HPDE6-E6E7 (cell line): ENCODE measurements at regions not wholly inside any gene's neighbourhood (a gene's known extent, or its start where the extent isn't known, plus 50 kb on each side); places are given as distances from the start of the nearest gene placed in this dataset.
"Not testable (repeated sequence)": the region's sequence is repeated elsewhere in the genome, so short reads cannot be mapped to it uniquely, and the experiment has no call there.

ENCODE experiments used
- DNase-seq: peaks from one replicate; pipeline ENCODE4 v3.0.0; 2011; ENCODE audit warnings: missing footprints; ENCODE audit errors: extremely low spot score

DNA sequence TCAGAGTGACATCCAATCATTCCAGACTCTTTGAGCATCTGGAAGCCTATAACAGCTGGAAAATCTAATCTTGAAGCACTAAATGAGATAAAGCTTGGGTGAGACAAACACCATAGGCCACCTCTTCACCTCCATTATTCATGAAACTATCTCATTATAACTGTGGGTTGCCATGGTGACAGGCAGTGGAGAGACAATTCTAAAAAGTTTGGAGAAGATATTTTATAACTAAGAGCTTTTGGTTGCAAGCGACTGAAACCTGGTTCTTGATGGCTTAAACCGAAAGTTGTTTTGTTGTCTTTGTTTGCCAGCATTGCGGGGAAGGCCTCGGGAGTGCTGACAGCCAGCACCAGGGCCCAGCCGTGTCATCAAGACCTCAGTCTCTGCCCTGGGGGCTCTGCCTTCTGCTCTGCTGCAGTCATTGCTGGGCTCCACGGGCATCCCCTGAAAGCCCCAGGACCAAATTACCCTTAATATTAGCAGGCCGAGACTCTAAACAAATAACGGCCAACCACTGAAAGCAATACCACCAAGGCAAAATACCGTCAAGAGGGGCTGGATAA, 353.6 kb upstream of the SFSWAP start:
- no peak for DNase-seq

DNA sequence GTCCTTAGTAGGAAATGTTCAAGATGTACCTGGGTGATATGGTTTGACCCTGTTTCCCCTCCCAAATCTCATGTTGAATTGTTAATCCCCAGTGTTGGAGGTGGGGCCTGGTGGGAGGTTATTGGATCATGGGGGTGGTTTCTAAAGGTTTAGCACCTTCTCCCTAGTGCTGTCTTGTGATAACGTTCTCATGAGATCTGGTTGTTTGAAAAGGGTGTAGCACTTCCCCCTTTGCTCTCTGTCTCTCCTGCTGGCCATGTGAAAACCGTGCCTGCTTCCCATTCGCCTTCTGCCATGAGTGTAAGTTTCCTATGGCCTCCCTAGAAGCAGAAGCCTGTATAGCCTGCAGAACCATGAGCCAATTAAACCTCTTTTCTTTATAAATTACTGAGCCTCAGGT, 353.0 kb upstream of the SFSWAP start:
- no peak for DNase-seq

DNA sequence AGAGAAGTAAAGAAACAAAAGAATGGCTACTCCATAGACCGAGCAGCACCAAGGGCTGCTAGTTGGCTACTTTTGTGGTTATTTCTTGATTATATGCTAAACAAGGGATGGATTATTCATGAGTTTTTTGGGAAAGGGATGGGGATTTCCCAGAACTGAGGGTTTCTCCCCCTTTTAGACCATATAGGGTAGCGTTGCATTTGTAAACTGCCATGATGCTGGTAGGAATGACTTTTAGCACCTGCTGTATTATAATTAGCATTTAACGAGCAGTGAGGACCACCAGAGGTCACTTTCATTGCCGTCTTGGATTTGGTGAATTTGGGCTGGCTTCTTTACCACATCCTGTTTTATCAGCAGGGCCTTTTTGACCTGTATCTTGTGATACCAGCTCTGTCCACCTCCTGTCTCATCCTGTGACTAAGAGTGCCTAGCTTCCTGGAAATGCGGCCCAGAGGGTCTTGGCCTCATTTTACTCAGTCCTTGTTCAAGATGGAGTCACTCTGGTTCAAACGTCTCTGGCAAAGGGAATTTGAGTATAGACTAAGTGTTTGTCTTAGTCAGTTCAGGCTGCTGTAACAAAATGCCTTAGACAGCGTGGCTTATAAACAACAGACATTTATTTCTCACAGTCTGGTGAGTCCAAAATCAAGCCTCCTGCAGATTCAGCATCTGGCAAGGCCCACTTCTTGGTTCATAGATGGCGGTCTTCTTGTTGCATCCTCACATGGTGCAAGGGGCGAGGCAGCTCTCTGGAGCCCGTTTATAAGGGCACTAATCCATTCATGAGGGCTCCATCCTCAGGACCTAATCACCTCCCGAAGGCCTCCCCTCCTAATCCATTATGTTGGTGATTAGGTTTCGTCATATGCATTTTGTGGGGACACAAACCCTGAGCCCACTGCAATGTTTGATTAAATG, 348.3 kb upstream of the SFSWAP start:
- DNase-seq: no peak

DNA sequence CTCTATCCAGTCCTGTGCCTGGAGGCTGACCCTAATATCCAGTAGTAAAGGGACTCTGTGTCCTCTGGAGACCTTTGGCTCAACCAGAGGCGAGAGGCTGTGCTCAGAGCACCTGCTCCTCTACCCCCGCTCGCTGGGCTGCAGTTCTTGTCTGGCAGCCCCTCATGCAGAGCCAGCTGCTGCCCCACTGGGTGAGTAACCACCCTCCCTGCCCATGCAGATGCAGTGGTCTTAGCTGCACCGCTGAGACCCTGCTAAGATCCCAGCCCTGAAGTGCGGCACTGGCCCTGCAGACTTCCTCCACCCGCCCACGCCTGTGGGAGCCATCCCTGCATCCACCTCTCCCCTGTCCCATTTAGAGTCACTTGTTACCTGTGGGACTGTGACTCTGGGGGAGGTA, 347.5 kb upstream of the SFSWAP start:
- no peak for DNase-seq

DNA sequence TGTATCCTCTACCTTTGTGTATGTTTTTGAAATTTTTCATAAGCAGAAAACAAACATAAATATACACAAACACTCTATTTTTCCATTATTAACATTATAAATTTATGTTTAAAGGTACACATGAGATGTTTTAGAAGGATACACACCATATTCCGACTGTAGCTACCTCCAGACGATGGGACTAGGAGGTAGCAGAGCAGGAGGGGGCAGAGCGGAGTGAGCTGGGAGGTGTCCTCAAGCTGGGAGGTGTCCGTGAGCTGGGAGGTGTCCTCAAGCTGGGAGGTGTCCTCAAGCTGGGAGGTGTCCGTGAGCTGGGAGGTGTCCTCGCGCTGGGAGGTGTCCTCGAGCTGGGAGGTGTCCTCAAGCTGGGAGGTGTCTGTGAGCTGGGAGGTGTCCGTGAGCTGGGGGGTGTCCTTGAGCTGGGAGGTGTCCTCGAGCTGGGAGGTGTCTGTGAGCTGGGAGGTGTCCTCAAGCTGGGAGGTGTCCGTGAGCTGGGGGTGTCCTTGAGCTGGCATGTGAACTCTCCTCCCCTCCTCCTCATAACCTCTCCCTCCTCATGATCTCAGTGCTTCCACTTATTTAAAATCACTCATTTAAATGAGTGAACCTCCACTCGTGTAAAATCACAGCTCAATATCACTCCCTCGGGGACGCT, 346.9 kb upstream of the SFSWAP start:
- no peak for DNase-seq

DNA sequence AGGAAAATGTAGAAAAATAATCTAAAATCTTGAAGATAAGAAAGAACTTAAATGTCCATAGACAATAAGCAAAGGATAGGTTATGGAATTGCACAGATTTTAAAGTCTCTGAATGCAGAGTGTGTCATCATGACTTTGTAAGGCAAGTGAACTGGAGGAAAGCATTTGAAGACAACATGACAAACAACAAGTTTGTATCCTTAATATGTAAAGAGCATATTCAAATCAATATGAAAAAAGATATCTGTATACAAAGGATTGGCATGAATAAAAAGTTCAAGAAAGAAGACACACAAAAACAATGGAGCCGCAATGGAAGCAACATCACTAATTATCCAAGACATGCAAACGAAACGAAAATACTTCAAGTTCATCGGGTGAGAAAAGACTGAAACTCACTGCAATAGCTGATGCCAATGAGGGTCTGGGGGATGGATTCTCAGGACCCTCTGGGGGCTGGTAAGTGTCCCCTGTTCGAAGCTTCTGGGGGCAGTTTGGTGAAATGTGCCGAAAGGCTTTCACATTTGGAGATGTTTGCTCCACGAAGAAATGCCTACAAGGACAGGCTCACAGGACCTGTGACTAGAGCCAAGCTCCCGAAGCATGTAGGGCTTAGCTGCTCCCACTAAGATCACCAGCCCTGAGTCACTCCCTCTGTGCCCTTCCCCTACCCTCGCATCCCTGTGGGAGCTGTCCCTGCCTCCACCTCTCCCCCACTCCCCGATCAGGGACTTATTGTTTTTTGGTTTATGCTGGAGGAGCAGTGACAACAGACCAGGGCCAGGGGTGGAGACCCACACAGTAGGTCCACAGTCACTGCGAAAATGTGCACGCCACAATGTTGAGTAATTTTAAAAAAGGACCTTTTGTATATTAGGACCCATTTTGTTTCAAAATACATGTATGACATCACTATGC, 345.7 kb upstream of the SFSWAP start:
- DNase-seq: no peak

DNA sequence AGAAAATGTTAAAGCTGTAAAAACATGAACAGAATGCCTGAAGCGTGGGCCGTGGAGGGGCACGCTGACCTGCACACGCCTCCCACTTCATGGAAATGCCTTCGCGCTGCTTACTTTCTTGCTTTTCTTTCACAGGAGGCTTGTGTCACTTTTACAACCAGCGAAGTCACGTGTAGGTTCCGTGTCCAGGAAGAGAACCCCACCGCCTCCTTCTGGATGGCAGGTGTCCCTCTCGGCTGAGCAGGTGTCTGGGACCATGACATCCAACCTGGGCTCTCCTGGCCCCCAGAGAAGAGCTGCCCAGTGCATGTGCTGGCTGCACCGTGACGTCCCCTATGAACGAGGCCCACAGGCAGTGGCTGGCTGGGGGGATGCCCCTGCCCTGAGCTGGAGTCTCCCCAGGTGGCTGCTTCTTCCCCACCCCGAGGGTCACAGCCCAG, 345.0 kb upstream of the SFSWAP start:
- DNase-seq: no peak

DNA sequence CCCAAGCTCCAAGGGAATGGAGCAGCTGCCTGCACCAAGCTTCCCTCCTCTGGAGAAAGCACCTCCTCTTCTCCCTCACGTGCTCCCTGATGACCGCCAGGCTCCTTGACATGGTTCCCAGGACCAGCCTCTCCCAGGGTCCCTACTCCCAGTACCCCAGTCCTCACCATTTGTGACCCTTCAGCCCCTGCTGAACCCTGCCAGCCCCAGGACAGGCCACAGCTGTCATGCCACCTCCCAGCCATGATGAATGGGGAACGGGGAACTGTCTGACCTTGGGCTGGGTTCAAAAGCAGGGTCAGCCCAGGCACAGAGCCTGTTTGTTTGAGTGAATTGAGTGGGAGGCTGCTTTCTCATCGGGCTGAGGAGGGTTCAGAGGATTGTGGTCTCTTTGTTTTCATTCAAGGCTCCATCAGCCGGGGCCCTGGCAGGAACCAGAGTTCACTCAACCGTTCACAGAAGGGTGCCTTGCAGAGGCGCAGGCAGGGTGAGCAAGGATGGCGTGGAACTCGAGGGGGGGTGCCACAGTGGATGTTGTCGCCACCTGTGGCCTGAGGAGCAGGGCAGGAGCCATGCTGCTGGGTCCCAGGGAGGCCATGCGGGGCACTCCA, 344.5 kb upstream of the SFSWAP start:
- DNase-seq: no peak

DNA sequence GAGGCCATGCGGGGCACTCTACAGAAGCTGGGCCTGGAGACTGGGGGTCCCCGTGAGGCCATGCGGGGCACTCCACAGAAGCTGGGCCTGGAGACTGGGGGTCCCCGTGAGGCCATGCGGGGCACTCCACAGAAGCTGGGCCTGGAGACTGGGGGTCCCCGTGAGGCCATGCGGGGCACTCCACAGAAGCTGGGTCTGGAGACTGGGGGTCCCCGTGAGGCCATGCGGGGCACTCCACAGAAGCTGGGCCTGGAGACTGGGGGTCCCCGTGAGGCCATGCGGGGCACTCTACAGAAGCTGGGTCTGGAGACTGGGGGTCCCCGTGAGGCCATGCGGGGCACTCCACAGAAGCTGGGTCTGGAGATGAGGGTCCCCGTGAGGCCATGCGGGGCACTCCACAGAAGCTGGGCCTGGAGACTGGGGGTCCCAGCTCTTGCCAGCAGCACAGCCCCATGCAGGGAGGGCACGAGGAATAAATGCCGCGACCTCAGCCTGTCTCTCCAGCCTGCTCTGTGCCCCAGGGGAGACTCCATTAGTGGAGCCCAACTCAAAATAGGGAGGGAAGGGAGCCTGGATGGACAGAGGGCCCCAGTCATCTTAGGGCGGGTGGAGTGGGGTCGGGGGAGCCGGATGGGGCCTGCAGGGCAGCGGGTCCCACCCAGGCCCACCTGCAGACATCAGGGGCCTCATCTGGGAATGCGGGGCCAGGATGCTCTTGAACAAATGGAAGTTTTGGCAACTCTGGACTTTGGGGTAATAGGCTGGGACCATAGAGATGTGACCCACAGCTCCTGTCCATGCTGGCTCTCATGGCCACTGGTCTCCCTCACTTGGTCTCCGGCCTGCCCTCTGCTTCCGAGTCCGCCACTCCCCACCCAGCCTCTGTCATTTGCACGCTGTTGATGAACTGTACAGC, 343.6 kb upstream of the SFSWAP start:
- DNase-seq: not testable (repeated sequence)

DNA sequence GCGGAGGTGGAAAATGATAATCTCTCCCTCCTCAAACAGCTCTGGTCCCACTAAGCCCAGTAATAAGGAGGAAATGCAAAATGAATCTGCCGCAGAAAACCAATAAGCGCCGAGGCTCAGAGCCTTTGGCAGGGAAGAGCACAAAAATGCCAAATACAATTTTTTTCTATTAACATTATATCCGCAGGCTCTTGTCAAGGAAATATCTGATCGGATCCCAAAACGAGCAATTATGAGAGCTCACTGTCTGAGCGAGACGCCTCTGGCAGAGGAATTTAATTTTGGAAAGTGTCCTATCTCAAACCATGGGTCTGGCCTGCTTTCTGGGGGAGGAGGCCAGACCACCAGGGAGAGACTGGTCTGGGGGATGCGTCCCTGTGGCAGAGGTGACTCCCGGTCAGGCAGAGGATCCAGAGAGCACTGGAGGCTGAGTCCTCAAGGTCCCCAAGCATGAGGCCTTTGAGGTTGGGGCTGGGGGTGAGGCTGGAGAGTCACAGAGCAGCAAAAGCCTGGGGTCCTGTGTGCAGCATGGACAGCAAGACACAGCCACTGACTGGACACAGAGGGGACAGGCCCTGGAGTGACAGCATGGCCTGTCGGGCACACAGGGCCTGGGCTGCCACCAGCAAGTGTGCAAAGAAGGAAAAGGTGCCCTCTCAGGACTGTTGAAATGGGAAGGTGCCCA, 342.8 kb upstream of the SFSWAP start:
- no peak for DNase-seq

DNA sequence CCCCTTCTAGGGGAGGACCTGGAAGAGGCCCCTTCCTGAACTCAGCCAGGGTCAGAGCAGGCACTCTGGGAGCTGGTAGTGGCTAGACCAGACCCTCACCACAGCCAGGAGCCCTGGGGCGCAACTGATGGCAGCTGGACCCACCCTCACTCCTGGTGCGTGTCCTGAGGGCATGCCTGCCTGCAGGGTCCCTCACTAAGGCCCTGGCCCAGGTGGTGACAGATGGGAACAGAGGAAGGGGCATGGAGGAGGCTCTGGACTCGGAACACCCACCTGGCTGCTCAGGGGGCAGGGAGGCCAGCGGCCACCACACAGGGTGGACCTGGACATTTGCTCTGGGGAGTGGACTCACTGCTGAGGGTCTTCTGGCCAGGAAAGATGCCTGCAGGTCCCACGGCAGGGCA, 342.2 kb upstream of the SFSWAP start:
- no peak for DNase-seq

DNA sequence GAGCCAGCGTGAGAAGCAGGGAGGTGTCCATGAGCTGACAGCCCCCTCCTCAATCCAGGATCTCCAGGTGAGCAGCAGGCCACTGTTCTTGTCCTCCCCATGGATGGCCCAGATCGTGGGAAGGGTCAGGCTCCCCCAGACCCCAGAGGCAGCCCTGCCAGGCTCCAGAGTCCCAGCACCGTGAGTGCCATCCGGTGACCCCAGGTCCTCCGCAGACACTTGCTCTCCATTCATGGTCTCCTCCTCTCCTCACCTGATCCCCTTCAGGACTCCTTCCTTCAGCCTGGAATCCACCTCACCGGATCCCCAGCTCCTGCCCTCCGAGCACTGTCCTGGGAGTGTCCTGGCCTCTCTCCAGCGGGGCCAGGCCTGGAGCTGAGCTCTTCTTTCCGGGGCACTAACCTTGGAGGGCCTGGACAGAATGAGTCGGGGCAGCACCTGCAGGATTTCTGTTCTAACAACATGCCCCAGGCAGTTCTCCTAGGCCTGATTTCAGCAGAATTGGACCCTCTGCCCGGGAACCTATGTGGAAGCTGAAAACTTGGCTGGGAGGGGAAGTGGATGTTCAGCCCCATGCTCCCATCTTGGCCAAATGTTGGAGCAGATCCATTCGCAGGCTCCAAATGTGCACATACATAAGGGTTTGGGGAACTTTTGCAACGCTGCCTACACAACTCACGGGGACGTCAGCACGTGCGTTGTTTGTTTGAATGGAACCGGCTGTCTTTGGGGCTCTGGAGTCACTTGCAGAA, 341.6 kb upstream of the SFSWAP start:
- no peak for DNase-seq

DNA sequence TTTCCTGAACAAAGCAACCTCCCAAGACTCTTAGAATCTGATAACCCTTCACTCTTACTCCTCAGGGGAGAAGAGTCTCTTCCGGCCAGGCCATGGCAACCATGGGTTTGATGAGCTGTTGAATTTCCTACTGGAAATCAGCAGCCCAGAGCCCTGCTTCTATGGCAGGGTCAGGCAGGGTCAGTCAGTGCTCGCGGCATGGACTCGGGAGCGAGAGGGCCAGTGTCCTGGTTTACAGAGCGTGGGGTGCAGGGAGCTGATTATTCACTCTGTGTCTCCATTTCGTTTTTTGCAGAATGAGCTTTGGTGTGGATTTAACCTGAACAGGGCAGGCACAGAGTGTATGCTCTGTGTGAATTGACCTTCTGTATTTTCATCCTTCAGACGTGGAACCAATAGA, 340.6 kb upstream of the SFSWAP start:
- DNase-seq: no peak

DNA sequence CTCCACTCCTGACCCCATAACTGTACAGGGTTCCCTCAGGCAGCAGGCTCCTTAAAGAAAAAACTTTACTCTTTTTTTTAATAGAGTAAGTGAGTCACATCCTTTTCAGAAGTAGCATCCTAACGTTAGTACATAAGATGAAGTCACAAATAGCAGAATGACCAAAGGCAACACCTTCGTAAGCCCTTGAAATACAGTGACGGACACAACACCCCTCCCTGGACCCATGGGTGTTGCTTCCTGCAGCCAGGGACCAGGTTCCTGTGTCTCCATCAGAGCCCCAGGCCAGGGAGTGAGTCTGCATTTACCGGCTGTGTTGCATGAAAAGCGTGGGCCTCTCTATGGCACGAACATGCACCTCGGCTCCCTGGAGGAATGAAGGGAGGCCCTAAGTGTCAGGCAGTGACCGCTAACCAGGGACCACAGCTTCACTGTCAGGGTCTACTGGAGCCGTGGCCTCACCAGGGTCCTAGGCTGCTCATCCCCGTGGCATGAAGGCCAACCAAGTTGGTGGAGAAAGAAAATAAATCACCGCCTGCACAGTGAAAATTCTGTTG, 340.0 kb upstream of the SFSWAP start:
- no peak for DNase-seq

DNA sequence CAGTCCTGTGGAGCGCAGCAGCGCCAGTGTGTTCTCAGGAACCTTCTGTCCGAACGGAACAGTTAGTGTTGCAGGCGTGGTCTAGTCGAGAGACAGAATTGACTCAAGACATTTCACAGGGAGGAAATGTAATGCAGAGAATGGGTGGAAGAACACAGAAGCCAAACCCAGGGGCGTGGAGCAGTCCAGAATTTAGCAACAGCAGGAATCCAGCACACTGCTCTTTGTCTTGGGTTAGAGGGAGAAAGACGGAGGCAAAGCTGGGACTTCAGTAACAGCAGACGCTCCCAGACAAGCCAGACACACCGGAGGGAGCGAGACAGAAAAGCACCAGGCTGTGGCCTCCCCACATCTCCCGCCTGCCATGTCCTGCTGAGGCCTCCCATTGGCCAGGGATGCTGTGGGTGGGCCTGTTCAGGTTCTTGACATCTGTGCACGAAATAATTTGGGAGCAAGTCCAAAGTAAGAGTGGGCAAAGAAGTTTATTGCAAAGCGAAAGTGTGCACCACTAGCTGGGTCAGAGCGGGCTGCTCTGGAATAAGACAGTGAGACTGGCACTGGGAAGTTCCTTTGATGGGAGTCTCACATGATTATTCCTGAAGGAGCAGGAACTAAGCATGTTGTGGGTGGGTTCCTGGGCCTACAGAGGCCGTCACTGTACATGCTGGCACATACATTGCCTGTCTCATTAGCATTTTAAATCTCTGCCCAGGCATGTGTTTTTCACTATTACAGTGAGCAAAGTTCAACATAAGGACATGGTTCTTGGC, 339.3 kb upstream of the SFSWAP start:
- DNase-seq: no peak

DNA sequence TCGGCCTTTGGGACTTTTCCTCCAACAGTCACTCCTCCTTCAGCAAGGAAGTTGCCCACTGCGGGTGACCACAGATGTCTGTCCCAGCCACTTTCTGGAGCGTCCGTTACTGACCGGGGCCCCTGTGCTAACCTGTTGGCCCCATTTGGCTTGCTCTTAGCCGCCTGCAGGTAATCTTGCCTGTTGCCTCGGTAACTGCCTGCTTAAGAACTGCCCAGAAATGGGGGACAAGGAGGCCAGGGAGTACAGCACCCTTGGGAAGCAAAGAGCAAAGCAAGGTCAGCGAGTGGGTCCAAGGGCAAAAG, 338.8 kb upstream of the SFSWAP start:
- DNase-seq: no peak

DNA sequence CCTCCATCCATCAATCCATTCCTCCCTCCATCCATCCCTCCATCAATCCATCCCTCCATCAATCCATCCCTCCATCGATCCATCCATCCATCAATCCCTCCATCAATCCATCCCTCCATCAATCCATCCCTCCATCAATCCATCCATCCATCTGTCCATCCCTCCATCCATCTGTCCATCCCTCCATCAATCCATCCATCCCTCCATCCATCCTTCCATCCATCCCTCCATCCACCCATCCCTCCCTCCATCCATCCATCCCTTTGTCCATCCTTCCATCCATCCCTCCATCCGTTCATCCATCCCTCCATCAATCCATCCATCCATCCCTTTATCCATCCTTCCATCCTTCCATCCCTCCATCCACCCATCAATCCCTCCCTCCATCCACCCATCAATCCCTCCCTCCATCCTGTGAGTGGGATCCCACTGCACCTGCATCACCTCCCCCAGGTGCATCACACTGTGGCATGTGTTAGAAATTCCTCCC, 338.1 kb upstream of the SFSWAP start:
- no peak for DNase-seq
